ENCODE measurements at regions not wholly inside any gene's neighbourhood (a gene's known extent, or its start where the extent isn't known, plus 50 kb on each side); places are given as distances from the start of the nearest gene placed in this dataset.

GRCh38 chr4:159497936-159498335 lies 395.1 kb downstream of the RAPGEF2 start:
- Histone ChIP-seq H3K27ac (ENCODE audit: low read depth, low read length) (no peak overlapping the region), H3K9me3 (ENCODE audit: low read length) (no peaks in the 10 kb centered on the region), H3K27me3 (ENCODE audit: insufficient read depth, low read length, poor library complexity, severe bottlenecking) (no peaks in the 10 kb centered on the region), H3K4me1 (ENCODE audit: insufficient read depth, low read length) (no peaks in the 10 kb centered on the region), H3K36me3 (ENCODE audit: insufficient read depth, low read length) (no peaks in the 10 kb centered on the region), H3K4me3 (ENCODE audit: low read length) (no peak overlapping the region)
- H3K4me3 Mint-ChIP-seq, result no peak overlapping the region
- ChIA-PET POLR2A (no interaction called here), CTCF (interaction anchor here (1.5 kb wide), 1 partner anchor 10 kb away, joined by 4 read pairs; no protein-coding TSS in a partner anchor)
- H3K27ac Mint-ChIP-seq, result no peak overlapping the region
- no peaks in the 10 kb centered on the region for H3K36me3 Mint-ChIP-seq
- H3K4me1 Mint-ChIP-seq, result no peaks in the 10 kb centered on the region
- H3K27me3 Mint-ChIP-seq, result no peaks in the 10 kb centered on the region
- peaks cover 0 to 3% (median 0%) of the 10 kb centered on the region in 5 donors for H3K9me3 Mint-ChIP-seq
- no peak for DNase-seq

DNA sequence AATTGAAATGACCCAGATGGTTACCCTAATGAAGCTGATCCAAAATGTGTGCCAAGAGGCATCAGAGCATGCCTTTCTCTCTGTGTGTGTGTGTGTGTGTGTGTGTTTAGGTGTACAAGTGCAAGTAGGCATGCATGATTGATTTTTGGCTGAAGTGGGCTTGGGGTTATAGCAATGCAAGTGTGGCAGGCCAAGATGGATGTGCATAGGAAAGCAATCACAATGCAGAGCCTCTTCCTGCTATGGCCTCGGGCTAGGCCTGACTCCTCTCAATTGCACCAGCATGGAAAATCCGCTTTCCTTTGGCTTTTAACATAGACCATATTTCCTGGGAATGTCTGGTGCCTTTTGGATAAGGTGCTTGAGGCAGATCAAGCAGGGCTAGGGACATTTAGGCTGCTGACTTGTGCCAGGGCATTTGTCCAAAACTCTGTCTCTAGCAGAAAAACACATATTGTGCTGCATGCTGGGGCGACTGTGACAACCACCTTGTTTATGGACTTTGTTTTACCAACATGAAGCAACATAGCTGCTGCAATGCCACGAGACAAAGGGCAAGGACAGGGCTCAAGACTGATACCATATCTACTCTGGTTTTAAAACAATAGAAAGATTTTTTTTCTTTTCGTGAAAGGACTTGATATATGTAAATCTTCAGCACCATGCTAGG lies 395.7 kb downstream of the RAPGEF2 start:
- no peaks in the 10 kb centered on the region for H3K36me3 Mint-ChIP-seq
- no peaks in the 10 kb centered on the region for H3K4me1 Mint-ChIP-seq

DNA sequence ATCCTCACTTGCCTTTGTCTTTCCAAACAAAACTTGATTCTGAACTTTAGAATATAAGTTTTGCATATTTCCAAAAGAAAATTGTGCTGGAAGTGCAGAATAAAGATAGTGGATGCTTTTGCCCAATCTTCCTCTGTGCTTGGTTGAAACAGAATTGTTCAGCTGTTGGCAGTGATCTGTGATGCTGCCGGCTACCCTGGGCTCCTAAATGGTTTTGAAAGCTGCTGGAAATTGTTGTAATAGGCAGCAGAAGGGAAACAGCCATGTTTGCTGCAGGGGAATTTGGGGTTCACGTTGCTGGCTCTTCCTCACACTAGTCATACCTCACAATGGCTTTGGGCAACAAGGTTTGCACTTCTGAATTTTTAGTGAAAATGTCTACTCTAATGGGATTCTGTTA lies 398.0 kb downstream of the RAPGEF2 start:
- Histone ChIP-seq H3K27me3 (ENCODE audit: insufficient read depth, low read length, poor library complexity, severe bottlenecking) (no peaks in the 10 kb centered on the region), H3K4me3 (ENCODE audit: low read length) (no peak overlapping the region), H3K9me3 (ENCODE audit: low read length) (no peaks in the 10 kb centered on the region), H3K36me3 (ENCODE audit: insufficient read depth, low read length) (no peaks in the 10 kb centered on the region), H3K4me1 (ENCODE audit: insufficient read depth, low read length) (no peaks in the 10 kb centered on the region), H3K27ac (ENCODE audit: low read depth, low read length) (no peak overlapping the region)
- ChIA-PET POLR2A (no interaction called here), CTCF (no interaction called here)
- DNase-seq, result no peak
- no peaks in the 10 kb centered on the region for H3K4me1 Mint-ChIP-seq
- no peaks in the 10 kb centered on the region for H3K9me3 Mint-ChIP-seq
- peaks cover under 1 to 9% of the 10 kb centered on the region in 2 donors for H3K27me3 Mint-ChIP-seq
- H3K27ac Mint-ChIP-seq, result no peak overlapping the region
- H3K4me3 Mint-ChIP-seq, result no peak overlapping the region
- H3K36me3 Mint-ChIP-seq, result no peaks in the 10 kb centered on the region

More for the DNA sequence above, 395.7 kb downstream of the RAPGEF2 start:
- H3K4me3 ChIP-seq (ENCODE audit: low read length), result no peak overlapping the region
- CTCF ChIA-PET, result interaction anchor here (1.5 kb wide), 1 partner anchor 10 kb away, joined by 4 read pairs; no protein-coding TSS in a partner anchor
- H3K27ac ChIP-seq (ENCODE audit: low read depth, low read length), result no peak overlapping the region
- no peaks in the 10 kb centered on the region for H3K27me3 ChIP-seq (ENCODE audit: insufficient read depth, low read length, poor library complexity, severe bottlenecking)
- H3K4me3 Mint-ChIP-seq, result no peak overlapping the region
- no peaks in the 10 kb centered on the region for H3K36me3 ChIP-seq (ENCODE audit: insufficient read depth, low read length)
- H3K9me3 ChIP-seq (ENCODE audit: low read length), result no peaks in the 10 kb centered on the region
- POLR2A ChIA-PET, result no interaction called here
- H3K27ac Mint-ChIP-seq, result no peak overlapping the region
- no peak for DNase-seq
- H3K4me1 ChIP-seq (ENCODE audit: insufficient read depth, low read length), result no peaks in the 10 kb centered on the region
- peaks cover 0 to 2% of the 10 kb centered on the region in 2 donors for H3K27me3 Mint-ChIP-seq
- H3K9me3 Mint-ChIP-seq, result peaks cover 0 to 3% (median 0%) of the 10 kb centered on the region in 5 donors

DNA sequence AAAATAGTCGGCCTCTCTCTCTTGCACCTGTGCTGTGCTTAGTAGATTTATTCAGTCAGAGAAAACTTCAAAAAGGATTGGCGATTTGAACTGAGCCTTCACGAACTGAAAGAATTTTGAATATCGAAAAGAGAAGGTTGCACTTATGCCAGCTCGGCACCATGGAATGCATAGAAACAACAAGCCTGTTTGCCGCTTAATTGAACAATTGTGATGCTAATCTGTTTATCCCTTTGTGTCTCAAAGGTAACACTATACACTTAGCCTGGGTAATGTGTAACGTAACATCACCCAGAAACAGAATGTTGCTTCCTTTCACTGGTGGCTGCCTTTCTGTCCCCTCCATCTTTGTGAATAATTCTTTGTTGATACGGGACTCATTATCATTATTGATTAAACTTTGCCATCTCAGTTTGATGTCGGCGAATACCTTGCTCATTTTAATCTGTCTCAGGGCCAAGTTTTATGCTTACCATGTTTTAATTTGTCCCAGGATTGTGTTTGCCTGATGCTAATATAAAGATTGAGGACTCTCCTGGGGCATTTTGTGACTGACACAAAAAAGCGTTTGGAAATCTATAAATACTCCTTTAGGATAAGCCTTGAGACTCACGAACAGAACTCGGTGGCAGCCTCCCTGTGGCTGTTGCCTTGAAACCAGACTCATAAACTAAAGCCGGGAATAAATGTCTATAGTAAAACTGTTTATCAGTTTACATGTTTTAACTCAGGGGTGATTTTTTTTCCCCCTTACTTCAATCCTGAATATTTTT lies 400.5 kb downstream of the RAPGEF2 start:
- H3K27ac Mint-ChIP-seq, result no peak overlapping the region
- ChIA-PET POLR2A (no interaction called here), CTCF (no interaction called here)
- no peak overlapping the region for H3K4me3 ChIP-seq (ENCODE audit: low read length)
- DNase-seq, result no peak
- H3K4me1 ChIP-seq (ENCODE audit: insufficient read depth, low read length), result no peaks in the 10 kb centered on the region
- H3K36me3 Mint-ChIP-seq, result no peaks in the 10 kb centered on the region
- H3K27me3 ChIP-seq (ENCODE audit: insufficient read depth, low read length, poor library complexity, severe bottlenecking), result no peaks in the 10 kb centered on the region
- no peaks in the 10 kb centered on the region for H3K36me3 ChIP-seq (ENCODE audit: insufficient read depth, low read length)
- no peaks in the 10 kb centered on the region for H3K9me3 Mint-ChIP-seq
- no peak overlapping the region for H3K27ac ChIP-seq (ENCODE audit: low read depth, low read length)
- H3K4me3 Mint-ChIP-seq, result no peak overlapping the region
- peaks cover 4 to 9% of the 10 kb centered on the region in 2 donors for H3K27me3 Mint-ChIP-seq
- no peaks in the 10 kb centered on the region for H3K9me3 ChIP-seq (ENCODE audit: low read length)
- H3K4me1 Mint-ChIP-seq, result no peaks in the 10 kb centered on the region

DNA sequence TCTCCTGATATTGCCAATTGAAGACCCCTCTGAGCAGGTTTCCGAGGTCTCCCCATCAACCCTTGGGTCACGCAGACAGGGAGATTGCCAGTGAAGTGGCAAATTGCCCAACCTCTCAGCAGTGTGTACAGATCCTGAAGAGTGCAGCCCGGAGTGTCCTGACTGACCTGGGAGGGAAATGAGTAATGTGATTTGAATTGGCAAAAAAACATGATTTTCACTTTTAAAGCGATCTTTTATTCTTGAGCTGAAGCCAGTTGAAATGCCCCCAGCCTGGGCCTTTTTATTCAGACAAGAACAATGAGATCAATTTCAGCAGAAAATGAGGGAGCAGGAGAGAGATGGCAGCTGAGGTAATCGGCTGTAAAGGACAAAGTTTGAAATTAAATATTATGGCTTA lies 401.8 kb downstream of the RAPGEF2 start:
- no peak overlapping the region for H3K4me3 ChIP-seq (ENCODE audit: low read length)
- ChIA-PET CTCF (no interaction called here), POLR2A (no interaction called here)
- no peaks in the 10 kb centered on the region for H3K36me3 Mint-ChIP-seq
- no peaks in the 10 kb centered on the region for H3K4me1 Mint-ChIP-seq
- H3K9me3 ChIP-seq (ENCODE audit: low read length), result no peaks in the 10 kb centered on the region
- no peaks in the 10 kb centered on the region for H3K4me1 ChIP-seq (ENCODE audit: insufficient read depth, low read length)
- H3K36me3 ChIP-seq (ENCODE audit: insufficient read depth, low read length), result no peaks in the 10 kb centered on the region
- H3K9me3 Mint-ChIP-seq, result no peaks in the 10 kb centered on the region
- no peak for DNase-seq
- no peaks in the 10 kb centered on the region for H3K27me3 ChIP-seq (ENCODE audit: insufficient read depth, low read length, poor library complexity, severe bottlenecking)
- H3K4me3 Mint-ChIP-seq, result no peak overlapping the region
- no peak overlapping the region for H3K27ac ChIP-seq (ENCODE audit: low read depth, low read length)
- no peak overlapping the region for H3K27ac Mint-ChIP-seq
- peaks cover 4 to 9% of the 10 kb centered on the region in 2 donors for H3K27me3 Mint-ChIP-seq

GRCh38 chr4:159505266-159505975 lies 402.5 kb downstream of the RAPGEF2 start:
- Mint-ChIP-seq H3K27me3 (peaks cover 4 to 9% of the 10 kb centered on the region in 2 donors), H3K36me3 (no peaks in the 10 kb centered on the region), H3K4me3 (no peak overlapping the region), H3K4me1 (no peaks in the 10 kb centered on the region), H3K9me3 (no peaks in the 10 kb centered on the region), H3K27ac (no peak overlapping the region)
- no peaks in the 10 kb centered on the region for H3K36me3 ChIP-seq (ENCODE audit: insufficient read depth, low read length)
- no peaks in the 10 kb centered on the region for H3K4me1 ChIP-seq (ENCODE audit: insufficient read depth, low read length)
- no peak overlapping the region for H3K4me3 ChIP-seq (ENCODE audit: low read length)
- H3K27me3 ChIP-seq (ENCODE audit: insufficient read depth, low read length, poor library complexity, severe bottlenecking), result no peaks in the 10 kb centered on the region
- ChIA-PET POLR2A (no interaction called here), CTCF (no interaction called here)
- H3K27ac ChIP-seq (ENCODE audit: low read depth, low read length), result no peak overlapping the region
- DNase-seq, result no peak
- H3K9me3 ChIP-seq (ENCODE audit: low read length), result no peaks in the 10 kb centered on the region

DNA sequence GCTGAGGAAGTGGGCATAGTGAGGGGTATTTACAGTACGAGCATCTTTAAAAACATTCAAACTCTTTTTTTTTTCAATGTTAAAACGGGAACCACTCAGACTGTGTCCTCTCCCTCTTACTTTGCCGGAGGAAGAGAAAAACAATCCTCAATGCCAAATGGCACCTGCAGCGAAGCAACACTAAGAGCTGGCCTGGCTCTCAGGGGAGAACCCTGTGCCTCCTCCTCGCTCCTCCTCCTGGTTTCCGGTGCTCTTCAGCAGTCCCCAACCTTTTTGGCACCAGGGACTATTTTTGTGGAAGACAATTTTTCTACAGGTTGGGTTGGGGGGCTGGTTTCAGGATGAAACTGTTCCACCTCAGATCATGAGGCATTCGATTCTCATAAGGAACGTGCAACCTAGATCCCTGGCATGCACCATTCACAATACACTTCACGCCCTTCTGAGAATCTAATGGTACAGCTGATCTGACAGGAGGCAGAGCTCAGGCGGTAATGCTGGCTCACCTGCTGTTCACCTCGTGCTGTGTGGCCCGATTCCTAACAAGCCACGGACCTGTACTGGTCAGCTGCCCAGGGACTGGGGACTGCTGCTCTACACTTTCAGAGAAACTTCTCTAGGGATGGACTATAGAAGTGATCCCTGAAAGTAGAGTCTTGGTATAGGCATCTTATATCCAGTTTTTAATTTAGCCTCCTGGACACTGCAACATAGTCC lies 404.1 kb downstream of the RAPGEF2 start:
- Histone ChIP-seq H3K27ac (ENCODE audit: low read depth, low read length) (no peak overlapping the region), H3K4me1 (ENCODE audit: insufficient read depth, low read length) (no peaks in the 10 kb centered on the region), H3K36me3 (ENCODE audit: insufficient read depth, low read length) (no peaks in the 10 kb centered on the region), H3K4me3 (ENCODE audit: low read length) (no peak overlapping the region), H3K27me3 (ENCODE audit: insufficient read depth, low read length, poor library complexity, severe bottlenecking) (no peaks in the 10 kb centered on the region), H3K9me3 (ENCODE audit: low read length) (no peaks in the 10 kb centered on the region)
- Mint-ChIP-seq H3K36me3 (no peaks in the 10 kb centered on the region), H3K27ac (no peak overlapping the region), H3K27me3 (peaks cover 4 to 9% of the 10 kb centered on the region in 2 donors), H3K9me3 (no peaks in the 10 kb centered on the region), H3K4me1 (no peaks in the 10 kb centered on the region), H3K4me3 (no peak overlapping the region)
- DNase-seq, result no peak
- ChIA-PET POLR2A (no interaction called here), CTCF (no interaction called here)
